HG02870 (cell line): ENCODE measurements at regions not wholly inside any gene's neighbourhood (a gene's known extent, or its start where the extent isn't known, plus 50 kb on each side); places are given as distances from the start of the nearest gene placed in this dataset.
A peak's percentile ranks its signal among the peaks of the same experiment; 100 is the strongest.
"Not testable (repeated sequence)": the region's sequence is repeated elsewhere in the genome, so short reads cannot be mapped to it uniquely, and the experiment has no call there.

Source experiments
- ATAC-seq: cut with Tn5 transposase; IDR thresholded peaks from one replicate; pipeline ENCODE4 v1.9.1; 2021; ENCODE audit warnings: mild to moderate bottlenecking, moderate library complexity; ENCODE audit not compliant: unreplicated experiment

DNA sequence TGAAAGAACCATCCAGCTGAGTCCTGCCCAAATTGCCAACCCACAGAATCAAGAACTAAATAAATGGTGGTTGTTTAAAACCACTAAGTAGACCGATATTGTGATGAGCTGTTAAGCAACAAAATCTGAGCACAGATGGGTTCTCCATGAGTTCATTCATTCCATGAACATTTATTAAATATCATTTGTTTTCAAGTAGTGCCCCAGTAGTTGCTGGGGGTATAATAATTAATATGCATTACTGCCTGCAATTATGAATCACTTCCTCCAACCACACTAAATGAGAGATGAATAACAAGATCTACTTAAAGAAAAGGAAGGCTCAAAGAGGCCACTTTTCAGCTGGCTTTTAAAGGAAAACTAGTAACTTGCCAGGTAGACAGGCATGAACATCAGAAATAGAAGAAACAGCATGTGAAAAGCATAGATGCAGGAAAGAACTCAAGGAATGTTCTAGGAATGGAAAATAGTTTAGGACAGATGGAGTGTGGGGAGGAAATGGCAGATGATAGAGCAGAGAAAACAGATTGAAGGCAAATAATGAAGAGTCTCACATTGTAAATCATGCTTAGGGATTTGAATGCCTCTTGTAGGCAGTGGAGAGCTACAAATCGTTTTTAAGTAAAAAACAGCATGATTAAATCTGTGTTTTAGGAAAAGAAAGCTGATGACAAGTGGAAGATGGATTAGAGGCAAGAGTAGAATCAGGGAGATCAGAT, 641.7 kb upstream of the DIPK2B start:
- ATAC-seq: no peak

DNA sequence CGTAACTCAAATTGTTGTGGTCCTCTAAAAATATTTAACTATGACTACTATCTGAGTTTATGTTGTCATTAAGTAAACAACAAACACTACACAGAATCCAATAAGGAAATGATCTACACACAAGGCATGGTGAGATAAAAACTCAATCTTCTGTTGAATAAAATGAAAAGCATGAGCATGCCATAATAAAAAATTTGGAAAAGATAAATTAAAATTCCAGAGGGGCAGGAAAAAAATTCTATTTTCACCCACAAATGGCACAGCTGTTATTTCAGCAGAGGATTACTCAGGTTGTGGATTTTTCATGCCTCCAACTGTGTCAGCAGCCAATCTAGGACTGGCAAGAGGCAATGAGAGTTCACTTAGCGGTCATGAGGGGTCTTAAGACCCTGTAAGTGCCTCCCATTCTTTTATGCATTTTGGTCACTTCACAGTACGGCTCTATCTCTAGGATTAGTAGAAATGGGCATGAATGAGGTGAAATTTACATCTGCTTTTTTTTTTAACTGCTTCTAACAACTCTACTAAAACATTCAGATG, 639.8 kb upstream of the DIPK2B start:
- no peak for ATAC-seq

- ATAC-seq: no peak
Observed at GRCh38 chrX:45830343-45830742, 629.7 kb upstream of the DIPK2B start.

DNA sequence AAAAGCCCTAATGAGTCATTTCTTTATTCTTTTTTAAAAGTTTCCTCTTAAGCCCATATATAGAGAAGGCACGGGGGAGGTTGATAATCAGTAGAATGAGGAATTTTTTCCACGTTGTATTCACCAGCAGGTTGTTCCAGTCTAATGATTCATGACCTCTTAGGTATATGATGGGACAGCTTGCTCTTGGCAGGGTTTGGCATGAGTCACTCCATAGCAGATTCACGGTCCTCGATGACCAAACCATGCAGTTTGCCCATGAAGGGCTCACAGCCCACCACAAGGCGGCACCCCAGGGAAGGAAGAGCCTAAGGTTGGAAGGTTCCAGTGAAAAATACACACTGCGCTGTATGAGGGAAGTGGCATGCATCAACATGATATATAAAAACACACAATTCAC, 623.8 kb upstream of the DIPK2B start:
- no peak for ATAC-seq

DNA sequence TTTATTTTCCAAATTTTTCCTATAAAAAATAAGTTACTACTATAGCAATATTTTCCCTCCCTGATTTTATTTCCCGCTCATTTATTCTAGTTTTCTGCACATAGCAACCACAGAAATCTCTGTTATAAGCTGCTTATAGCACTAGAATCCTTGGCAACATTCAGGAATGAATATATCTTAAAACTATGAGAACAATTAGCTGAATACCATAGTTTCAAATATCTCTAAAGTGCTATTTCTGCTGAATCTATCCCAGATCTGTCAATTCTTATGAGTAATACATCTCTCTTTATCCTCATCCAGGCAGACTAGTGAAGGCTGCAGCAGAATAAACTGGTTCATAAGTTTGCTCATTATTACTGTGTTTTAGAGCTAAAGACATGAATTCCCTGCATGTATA, 622.9 kb upstream of the DIPK2B start:
- ATAC-seq: no peak

GRCh38 chrX:45822124-45822523, 621.4 kb upstream of the DIPK2B start:
- no peak for ATAC-seq

GRCh38 chrX:45818913-45819312, 618.2 kb upstream of the DIPK2B start:
- no peak for ATAC-seq

- ATAC-seq: no peak
Observed at GRCh38 chrX:45815441-45815840, 614.8 kb upstream of the DIPK2B start.

GRCh38 chrX:45811326-45811725, 610.6 kb upstream of the DIPK2B start:
- ATAC-seq: no peak

DNA sequence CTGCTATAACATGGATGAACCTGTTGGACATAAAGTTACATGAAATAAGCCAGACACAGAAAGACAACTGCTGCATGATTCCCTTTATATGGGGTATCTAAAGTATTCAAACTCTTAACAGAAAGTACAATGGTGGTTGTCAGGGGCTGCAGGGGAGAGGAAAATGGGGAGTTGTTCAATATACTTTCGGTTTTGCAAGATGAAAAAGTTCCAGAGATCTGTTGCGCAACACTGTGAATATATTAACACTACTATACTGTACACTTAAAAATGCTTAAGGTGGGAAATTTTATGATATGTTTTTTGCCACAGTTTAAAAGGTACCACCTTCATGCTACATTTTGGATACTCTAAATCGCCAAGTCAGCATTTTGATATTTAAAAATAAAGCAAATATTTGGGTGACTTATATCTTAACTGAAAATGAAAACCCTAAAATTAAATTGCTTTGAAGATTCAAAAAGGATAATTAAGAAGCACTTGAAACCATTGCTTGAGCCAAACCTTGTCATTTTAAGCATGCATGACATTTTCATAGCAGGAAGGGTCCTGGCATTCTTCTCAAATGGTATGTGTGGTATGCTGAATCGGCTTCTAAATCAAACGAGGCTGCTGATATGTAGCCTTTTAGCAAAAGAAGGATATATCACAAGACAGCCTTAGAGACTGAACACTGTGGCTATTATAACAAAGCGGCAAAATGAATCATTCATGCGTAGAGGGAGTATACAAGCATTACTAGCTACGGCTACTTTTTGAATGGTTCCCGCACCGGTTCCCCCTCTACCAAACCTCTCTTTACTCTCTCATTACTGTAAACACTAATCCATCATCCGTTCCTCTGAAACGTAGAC, 607.1 kb upstream of the DIPK2B start:
- ATAC-seq: no peak

- peak; percentile 65 for ATAC-seq
Observed at GRCh38 chrX:45806410-45807121, 605.9 kb upstream of the DIPK2B start.

GRCh38 chrX:45804276-45804675, 603.6 kb upstream of the DIPK2B start:
- ATAC-seq: no peak

- ATAC-seq: no peak
Observed at GRCh38 chrX:45803383-45803921, 602.8 kb upstream of the DIPK2B start.

GRCh38 chrX:45801554-45801953, 600.9 kb upstream of the DIPK2B start:
- ATAC-seq: no peak

DNA sequence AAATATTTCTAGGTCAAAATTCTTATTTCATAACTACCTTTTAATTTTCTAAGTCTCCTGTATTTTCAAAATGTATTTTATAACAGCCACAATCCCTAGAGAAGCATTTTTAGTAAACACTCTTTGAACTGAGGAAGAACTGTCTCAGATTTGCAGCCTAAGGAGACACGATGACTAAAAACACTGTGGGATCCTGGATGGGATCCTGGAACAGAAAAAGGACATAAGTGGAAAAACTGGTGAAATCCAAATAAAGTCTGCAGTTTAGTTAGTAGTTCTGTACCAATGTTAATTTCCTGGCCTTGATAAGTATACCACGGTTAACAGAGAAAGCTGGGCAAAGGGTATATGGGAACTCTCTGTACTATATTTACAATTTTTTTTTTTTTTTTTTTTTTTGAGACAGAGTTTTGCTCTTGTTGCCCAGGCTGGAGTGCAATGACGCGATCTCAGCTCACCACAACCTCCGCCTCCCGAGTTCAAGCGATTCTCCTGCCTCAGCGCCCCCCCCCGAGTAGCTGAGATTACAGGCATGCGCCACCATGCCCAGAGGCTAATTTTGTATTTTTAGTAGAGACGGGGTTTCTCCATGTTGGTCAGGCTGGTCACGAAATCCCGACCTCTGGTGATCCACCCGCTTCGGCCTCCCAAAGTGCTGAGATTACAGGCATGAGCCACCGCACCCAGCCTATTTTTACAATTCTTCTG, 600.2 kb upstream of the DIPK2B start:
- ATAC-seq: not testable (repeated sequence)

- ATAC-seq: no peak
Observed at GRCh38 chrX:45799576-45799975, 598.9 kb upstream of the DIPK2B start.

DNA sequence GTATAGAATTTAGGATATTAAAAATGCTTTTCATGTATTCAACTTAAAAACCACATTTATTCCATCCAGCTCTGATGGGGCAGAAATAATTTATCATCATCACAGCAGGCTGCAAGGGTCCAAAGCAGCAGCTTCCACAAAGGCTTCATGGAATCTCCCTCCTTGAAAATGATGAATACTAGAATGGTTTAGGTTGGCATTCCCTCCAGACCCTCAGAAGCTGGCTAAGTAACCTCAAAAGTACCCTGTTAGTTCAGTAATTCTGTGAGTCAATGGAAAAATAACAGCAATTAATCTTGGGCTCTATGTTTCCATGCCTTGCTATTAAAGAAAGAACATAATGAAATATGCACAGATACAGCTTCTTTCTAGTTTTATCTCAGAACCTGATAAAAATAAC, 594.9 kb upstream of the DIPK2B start:
- ATAC-seq: no peak

- ATAC-seq: no peak
Observed at GRCh38 chrX:45794995-45795337, 594.3 kb upstream of the DIPK2B start.

DNA sequence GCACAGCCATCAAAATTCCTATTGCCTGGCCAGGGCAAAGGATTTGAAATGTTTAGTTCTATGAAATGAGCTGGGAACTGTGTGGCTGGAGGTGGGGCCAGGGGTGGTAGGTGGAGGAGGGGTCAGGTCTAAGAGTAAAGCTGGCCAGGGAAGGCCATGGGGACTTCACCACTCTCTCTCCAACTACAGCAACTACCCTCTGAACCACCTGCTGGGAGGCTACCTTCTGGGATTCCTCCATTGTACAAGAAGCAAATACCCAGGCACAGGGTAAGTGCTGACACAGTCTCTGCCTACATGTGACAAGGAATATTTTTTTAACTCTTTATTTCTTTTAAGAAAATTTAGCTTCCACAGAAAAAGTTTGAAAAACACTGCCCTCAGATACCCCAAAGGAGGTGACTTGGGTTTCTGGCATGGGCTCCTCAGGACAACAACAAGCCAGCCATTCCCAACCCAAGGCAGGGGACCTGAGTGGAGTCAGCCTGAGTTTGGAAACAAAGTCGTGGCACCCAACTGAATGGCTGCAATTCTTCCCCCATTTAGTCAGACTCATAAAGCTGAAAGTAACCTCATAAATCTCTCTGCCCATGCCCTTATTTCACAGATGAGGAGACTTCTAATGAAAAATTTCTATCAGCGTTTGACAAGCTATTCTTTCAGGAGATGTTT, 593.8 kb upstream of the DIPK2B start:
- no peak for ATAC-seq

DNA sequence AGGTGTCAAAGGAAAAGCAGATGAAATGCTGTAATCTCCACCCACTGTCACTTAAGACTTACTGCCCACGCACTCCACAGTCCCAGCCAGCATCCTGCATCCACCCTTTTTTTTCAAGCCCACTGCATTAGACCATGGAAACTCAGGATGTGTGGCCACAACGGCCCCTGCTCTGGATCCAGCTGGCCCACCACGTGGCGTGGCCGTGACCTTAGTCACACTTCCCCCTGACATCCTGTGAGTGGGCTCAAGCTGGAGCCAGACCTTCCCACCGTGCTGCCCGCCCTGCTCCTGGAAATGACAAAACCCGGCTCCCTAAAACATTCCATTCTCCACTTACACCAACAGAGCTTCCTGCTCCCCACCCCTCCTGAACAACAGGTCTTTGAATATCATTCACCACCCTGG, 588.3 kb upstream of the DIPK2B start:
- no peak for ATAC-seq
